Trophoblast cell (in vitro differentiated cells and primary cell): ENCODE measurements at regions not wholly inside any gene's neighbourhood (a gene's known extent, or its start where the extent isn't known, plus 50 kb on each side); places are given as distances from the start of the nearest gene placed in this dataset.

Experiments
- DNase-seq, 2 donors: peaks; one replicate each; pipeline ENCODE4 v3.0.0-alpha.2; 2016
- H2AFZ ChIP-seq: 2 replicates; pipeline ENCODE4 v1.6.1; 2013; ENCODE audit warnings: low read length, moderate library complexity, mild to moderate bottlenecking; ENCODE audit not compliant: insufficient read depth, poor library complexity
- H2AK5ac ChIP-seq: 2 replicates; pipeline ENCODE4 v1.6.1; 2013; ENCODE audit warnings: mild to moderate bottlenecking, low read length
- H2BK120ac ChIP-seq: 2 replicates; pipeline ENCODE4 v1.6.1; 2013; ENCODE audit warnings: low read length, mild to moderate bottlenecking, moderate library complexity; ENCODE audit not compliant: insufficient read depth, poor library complexity
- H2BK12ac ChIP-seq: 2 replicates; pipeline ENCODE4 v1.6.1; 2013; ENCODE audit warnings: mild to moderate bottlenecking, low read length, moderate library complexity
- H2BK5ac ChIP-seq: 2 replicates; pipeline ENCODE4 v1.6.1; 2013; ENCODE audit warnings: low read length, low read depth, moderate library complexity, mild to moderate bottlenecking; ENCODE audit not compliant: poor library complexity
- H3K14ac ChIP-seq: 2 replicates; pipeline ENCODE4 v1.6.1; 2013; ENCODE audit warnings: mild to moderate bottlenecking, low read length
- H3K18ac ChIP-seq: 2 replicates; pipeline ENCODE4 v1.6.1; 2013; ENCODE audit warnings: mild to moderate bottlenecking, low read length
- H3K23ac ChIP-seq: 2 replicates; pipeline ENCODE4 v1.6.1; 2013; ENCODE audit warnings: low read length
- H3K27ac ChIP-seq: 2 replicates; pipeline ENCODE4 v1.5.1; 2013; ENCODE audit warnings: low read depth, mild to moderate bottlenecking, inconsistent platforms, low read length, moderate library complexity
- H3K27me3 ChIP-seq: 2 replicates; pipeline ENCODE4 v1.6.1; 2013; ENCODE audit warnings: inconsistent platforms, mild to moderate bottlenecking, low read length, moderate library complexity; ENCODE audit not compliant: insufficient read depth
- H3K36me3 ChIP-seq, 2 experiments: 1 replicate in 1 of 2; 2 replicates in 1 of 2; pipeline ENCODE4 v1.6.1; 2013; ENCODE audit warnings: low read length in 2 of 2, mild to moderate bottlenecking in 2 of 2, moderate library complexity in 1 of 2; ENCODE audit not compliant: insufficient read depth in 2 of 2, control insufficient read depth in 1 of 2
- H3K4ac ChIP-seq: 2 replicates; pipeline ENCODE4 v1.6.1; 2013; ENCODE audit warnings: low read depth, mild to moderate bottlenecking, low read length, moderate library complexity
- H3K4me1 ChIP-seq, 2 experiments: 1 replicate in 1 of 2; 2 replicates in 1 of 2; pipeline ENCODE4 v1.6.1; 2013; ENCODE audit warnings: low read length in 2 of 2, mild to moderate bottlenecking in 2 of 2, moderate library complexity in 1 of 2; ENCODE audit not compliant: insufficient read depth in 2 of 2, control insufficient read depth in 1 of 2
- H3K4me2 ChIP-seq: 2 replicates; pipeline ENCODE4 v1.6.1; 2013; ENCODE audit warnings: inconsistent platforms, mild to moderate bottlenecking, low read length, moderate library complexity
- H3K4me3 ChIP-seq: 2 replicates; pipeline ENCODE4 v1.5.1; 2013; ENCODE audit warnings: mild to moderate bottlenecking, low read depth, low read length, inconsistent platforms
- H3K79me1 ChIP-seq: one replicate; pipeline ENCODE4 v1.6.1; 2013; ENCODE audit warnings: low read length
- H3K79me2 ChIP-seq: 2 replicates; pipeline ENCODE4 v1.6.1; 2013; ENCODE audit warnings: low read length, mild to moderate bottlenecking; ENCODE audit not compliant: control insufficient read depth, insufficient read depth, poor library complexity
- H3K9ac ChIP-seq: 2 replicates; pipeline ENCODE4 v1.6.1; 2013; ENCODE audit warnings: mild to moderate bottlenecking, low read length
- H3K9me3 ChIP-seq: 2 replicates; pipeline ENCODE4 v1.6.1; 2013; ENCODE audit warnings: low read depth, mild to moderate bottlenecking, control low read depth, inconsistent platforms, low read length; ENCODE audit not compliant: insufficient read depth
- H4K12ac ChIP-seq: 2 replicates; pipeline ENCODE4 v1.6.1; 2013; ENCODE audit warnings: low read depth, mild to moderate bottlenecking, low read length, moderate library complexity
- H4K8ac ChIP-seq: 2 replicates; pipeline ENCODE4 v1.6.1; 2013; ENCODE audit warnings: low read depth, mild to moderate bottlenecking, low read length, moderate library complexity
- H4K91ac ChIP-seq: one replicate; pipeline ENCODE4 v1.6.1; 2013; ENCODE audit warnings: low read depth, mild to moderate bottlenecking, low read length, moderate library complexity
- WGBS: extraction: QIAGEN DNeasy Blood & Tissue Kit; methylation state at CpG from one replicate; pipeline ENCODE4 v1.1.7; 2013; ENCODE audit warnings: missing lambda C conversion rate; ENCODE audit not compliant: insufficient read length, insufficient coverage; ENCODE audit errors: extremely low coverage; 5-methylcytosine and 5-hydroxymethylcytosine counted together

DNA sequence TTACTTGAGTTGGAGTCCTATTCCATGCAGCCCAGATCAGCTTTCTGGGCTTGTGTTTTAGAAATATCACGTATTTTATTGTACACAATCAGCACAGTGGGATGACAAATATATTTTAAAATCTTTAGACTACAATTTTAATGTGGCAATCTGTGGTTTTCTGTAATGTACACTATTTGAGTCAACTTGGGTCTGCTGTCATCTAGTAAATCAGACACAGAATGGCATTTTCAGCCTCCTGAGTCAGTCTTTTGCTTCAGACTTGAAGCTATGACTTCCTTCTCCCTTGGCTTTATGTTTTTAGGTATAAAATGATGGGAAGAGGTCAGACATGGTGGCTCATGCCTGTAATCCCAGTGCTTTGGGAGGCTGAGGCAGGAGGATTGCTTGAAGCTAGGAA lies 232.1 kb downstream of the NECTIN3 start:
- H2AK5ac ChIP-seq = no peak overlapping the region
- no peak overlapping the region for H2BK120ac ChIP-seq
- no peak overlapping the region for H3K4me2 ChIP-seq
- no peak overlapping the region for H2BK5ac ChIP-seq
- no peaks in the 10 kb centered on the region for H3K27me3 ChIP-seq
- H3K4ac ChIP-seq = no peak overlapping the region
- H4K8ac ChIP-seq = no peak overlapping the region
- no peak overlapping the region for H3K4me3 ChIP-seq
- H3K79me1 ChIP-seq = no peaks in the 10 kb centered on the region
- no peak overlapping the region for H2AFZ ChIP-seq
- no peak overlapping the region for H3K23ac ChIP-seq
- WGBS = no CpG with 5 or more reads among the region's 1 CpG
- no peak for DNase-seq
- no peaks in the 10 kb centered on the region for H3K36me3 ChIP-seq
- no peak overlapping the region for H4K12ac ChIP-seq
- no peak overlapping the region for H3K27ac ChIP-seq
- no peak overlapping the region for H3K18ac ChIP-seq
- no peak overlapping the region for H4K91ac ChIP-seq
- no peak overlapping the region for H2BK12ac ChIP-seq
- no peak overlapping the region for H3K14ac ChIP-seq
- H3K79me2 ChIP-seq = no peaks in the 10 kb centered on the region
- H3K9ac ChIP-seq = no peak overlapping the region
- H3K9me3 ChIP-seq = no peaks in the 10 kb centered on the region
- peaks cover 0 to 5% of the 10 kb centered on the region in 2 experiments for H3K4me1 ChIP-seq

DNA sequence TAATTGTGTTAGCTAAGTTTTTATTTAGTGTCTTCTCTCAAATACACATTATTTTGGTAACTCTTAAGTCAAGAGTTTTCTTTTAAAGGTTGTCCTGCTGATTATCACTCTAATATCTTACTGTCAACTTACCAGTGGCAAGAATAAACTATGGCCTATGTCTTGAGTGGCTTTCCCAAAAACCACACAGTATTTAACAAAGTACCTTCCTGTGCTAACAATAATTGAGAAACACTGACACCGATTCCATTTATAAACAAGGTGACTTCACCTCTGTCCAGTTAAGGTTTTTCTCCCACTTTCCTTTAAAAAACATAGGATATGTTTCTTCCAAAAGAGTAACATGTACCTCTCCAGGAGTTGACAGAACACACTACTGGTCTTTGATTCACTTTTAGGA lies 234.3 kb upstream of the CD96 start:
- Histone ChIP-seq H3K79me1 (peaks cover 1% of the 10 kb centered on the region), H3K27ac (no peak overlapping the region), H3K4me2 (no peak overlapping the region), H2BK12ac (no peak overlapping the region), H3K9me3 (no peaks in the 10 kb centered on the region), H4K8ac (no peak overlapping the region), H3K18ac (no peak overlapping the region), H3K4ac (no peak overlapping the region), H4K91ac (no peak overlapping the region), H2AFZ (no peak overlapping the region), H4K12ac (no peak overlapping the region), H2AK5ac (no peak overlapping the region), H3K36me3 (no peaks in the 10 kb centered on the region), H3K23ac (no peak overlapping the region), H3K14ac (no peak overlapping the region), H3K4me1 (no peaks in the 10 kb centered on the region), H2BK120ac (no peak overlapping the region), H2BK5ac (no peak overlapping the region), H3K9ac (no peak overlapping the region), H3K4me3 (no peak overlapping the region), H3K79me2 (no peaks in the 10 kb centered on the region), H3K27me3 (no peaks in the 10 kb centered on the region)
- WGBS = no CpG with 5 or more reads among the region's 1 CpG
- no peak for DNase-seq

DNA sequence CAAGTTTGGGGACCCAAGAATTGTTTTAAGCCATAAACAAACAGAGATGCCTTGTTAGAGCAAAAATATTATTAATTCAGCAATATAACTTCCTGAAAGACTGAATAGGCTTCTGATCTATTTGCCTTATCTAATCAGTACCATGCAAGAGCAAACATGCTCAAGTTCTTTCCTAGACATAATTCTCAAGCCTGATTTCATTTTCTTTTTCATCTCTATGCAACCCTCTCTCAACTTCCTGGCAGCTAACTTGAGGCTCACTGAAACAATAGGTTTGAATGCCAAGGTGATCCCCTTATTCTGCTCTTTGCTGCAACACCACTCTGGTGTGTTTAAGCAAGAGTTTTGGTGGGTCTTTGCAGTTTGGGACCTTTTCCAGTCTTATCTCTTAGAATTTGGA lies 230.9 kb upstream of the CD96 start:
- Histone ChIP-seq H2BK12ac (no peak overlapping the region), H3K36me3 (no peaks in the 10 kb centered on the region), H3K79me2 (no peaks in the 10 kb centered on the region), H3K4me1 (peaks cover 0 to 4% of the 10 kb centered on the region in 2 experiments), H3K14ac (no peak overlapping the region), H4K91ac (peak overlapping the region; percentile 28), H3K4ac (no peak overlapping the region), H3K9ac (no peak overlapping the region), H2AK5ac (no peak overlapping the region), H4K8ac (no peak overlapping the region), H3K27me3 (no peaks in the 10 kb centered on the region), H3K4me2 (no peak overlapping the region), H3K79me1 (peaks cover 5% of the 10 kb centered on the region), H3K27ac (no peak overlapping the region), H3K9me3 (no peaks in the 10 kb centered on the region), H2AFZ (no peak overlapping the region), H3K4me3 (no peak overlapping the region), H4K12ac (no peak overlapping the region), H2BK120ac (no peak overlapping the region), H3K23ac (no peak overlapping the region), H3K18ac (no peak overlapping the region), H2BK5ac (no peak overlapping the region)
- no peak for DNase-seq

DNA sequence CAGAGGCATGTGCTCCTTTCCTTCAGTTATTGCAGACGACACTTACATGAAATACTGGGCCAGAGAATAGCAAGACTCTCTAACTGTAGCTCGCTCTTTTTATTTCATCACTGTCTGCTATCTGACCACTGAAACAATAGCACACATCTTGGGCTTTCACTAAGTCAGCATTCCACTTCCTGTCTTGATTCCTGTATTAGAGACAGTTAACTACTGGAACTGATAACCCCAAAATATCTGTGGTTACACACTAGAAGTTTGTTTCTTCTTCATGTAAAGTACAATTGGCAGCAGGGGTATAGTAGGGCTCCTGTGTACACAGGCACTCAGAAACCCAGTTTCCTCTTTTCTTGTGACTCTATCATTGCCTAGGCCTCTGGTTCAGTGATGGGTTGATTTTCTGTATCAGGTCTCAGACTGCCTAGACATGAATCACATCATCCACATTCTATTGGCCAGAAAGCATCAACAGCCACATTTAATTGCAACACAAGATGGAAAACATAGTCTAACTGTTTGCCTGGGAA lies 230.2 kb upstream of the CD96 start:
- Histone ChIP-seq H3K4me2 (no peak overlapping the region), H3K18ac (no peak overlapping the region), H2BK120ac (no peak overlapping the region), H3K14ac (no peak overlapping the region), H3K36me3 (no peaks in the 10 kb centered on the region), H3K9me3 (no peaks in the 10 kb centered on the region), H3K79me2 (no peaks in the 10 kb centered on the region), H3K4me1 (peaks cover 0 to 6% of the 10 kb centered on the region in 2 experiments), H2AFZ (no peak overlapping the region), H3K4ac (no peak overlapping the region), H3K79me1 (peaks cover 5% of the 10 kb centered on the region), H3K4me3 (no peak overlapping the region), H2BK5ac (no peak overlapping the region), H2AK5ac (no peak overlapping the region), H3K27me3 (no peaks in the 10 kb centered on the region), H4K12ac (no peak overlapping the region), H4K91ac (no peak overlapping the region), H4K8ac (no peak overlapping the region), H3K23ac (no peak overlapping the region), H2BK12ac (no peak overlapping the region), H3K27ac (no peak overlapping the region), H3K9ac (no peak overlapping the region)
- no peak for DNase-seq
- no CpG with 5 or more reads among the region's 2 CpGs for WGBS
